HCT116 (cell line): ENCODE measurements at regions not wholly inside any gene's neighbourhood (a gene's known extent, or its start where the extent isn't known, plus 50 kb on each side); places are given as distances from the start of the nearest gene placed in this dataset.

Experiments
- ATAC-seq: fragments of 200-7000 bp; cut with Tn5 transposase; 2 replicates; pipeline ENCODE4 v1.9.1; 2020; ENCODE audit warnings: mild to moderate bottlenecking, moderate library complexity
- BruUV-seq: library from RNA; stranded (reverse); fragments of 400-500 nt; replicated peaks from 2 replicates; lab custom pipeline; 2021; lab: Mats Ljungman, UMichigan
- CTCF ChIA-PET: fragments of 300-600 bp; sonication (Branson Sonifier 250); formaldehyde crosslinking; loops from one replicate; lab custom pipeline; 2021; ENCODE audit warnings: antibody characterized with exemption; lab: Charles Lee
- POLR2A ChIA-PET: fragments of 300-600, 350-600 bp; sonication (Branson Sonifier 250); formaldehyde crosslinking; loops from one replicate; lab custom pipeline; 2021; ENCODE audit warnings: antibody characterized with exemption; lab: Charles Lee
- RAD21 ChIA-PET, 2 experiments: fragments of 300-600 bp; sonication (Branson Sonifier 250); formaldehyde crosslinking; loops; one replicate each; lab custom pipeline; 2023; ENCODE audit warnings: low total read pairs in 2 of 2; ENCODE audit not compliant: uncharacterized antibody in 2 of 2, unreplicated experiment in 2 of 2, low non-redundant PET in 1 of 2; lab: Charles Lee
- DNase-seq: peaks from one replicate; pipeline ENCODE4 v3.0.0-alpha.2; 2010; ENCODE audit warnings: low read depth, low spot score
- H2AFZ ChIP-seq: fragments of 200-600 bp; shearing (Covaris generic), sonication (generic); 2 replicates; pipeline ENCODE4 v1.6.1; 2017; ENCODE audit warnings: low read depth, mixed run types, mixed read lengths, antibody characterized with exemption, low read length; ENCODE audit not compliant: poor library complexity, severe bottlenecking
- H3K27ac ChIP-seq: 2 replicates; pipeline ENCODE4 v1.5.1; 2012; ENCODE audit warnings: low read depth, low read length
- H3K27me3 ChIP-seq: fragments of 200-600 bp; sonication (generic); 2 replicates; pipeline ENCODE4 v1.6.1; 2016; ENCODE audit warnings: mixed run types, low read length, mixed read lengths; ENCODE audit not compliant: insufficient read depth
- H3K36me3 ChIP-seq, 2 experiments: fragments of 200-500 bp in 1 of 2; fragments of 200-600 bp in 1 of 2; sonication (Bioruptor generic) in 1 of 2; sonication (generic) in 1 of 2; 2 replicates each; pipeline versions ENCODE4 v1.5.1 to v1.6.1; 2014 to 2016; ENCODE audit warnings: low read length in 2 of 2, inconsistent platforms in 1 of 2, mixed read lengths in 1 of 2, mixed run types in 1 of 2; ENCODE audit not compliant: insufficient read depth in 2 of 2, control insufficient read depth in 1 of 2
- H3K4me1 ChIP-seq, 2 experiments: fragments of 200-600 bp in 1 of 2; sonication (generic) in 1 of 2; 2 replicates each; pipeline versions ENCODE4 v1.5.1 to v1.6.1; 2012 to 2017; ENCODE audit warnings: low read length in 2 of 2, inconsistent platforms in 1 of 2, mild to moderate bottlenecking in 1 of 2, mixed read lengths in 1 of 2, mixed run types in 1 of 2, moderate library complexity in 1 of 2; ENCODE audit not compliant: insufficient read depth in 2 of 2, control insufficient read depth in 1 of 2
- H3K4me2 ChIP-seq: fragments of 200-600 bp; sonication (generic); 2 replicates; pipeline ENCODE4 v1.6.1; 2017; ENCODE audit warnings: mixed run types, low read length, mixed read lengths
- H3K4me3 ChIP-seq, 2 experiments: fragments of 200-600 bp in 1 of 2; sonication (generic) in 1 of 2; replicated peaks in 1 of 2; 2 replicates each; pipeline ENCODE4 v1.5.1; 2011 to 2016; ENCODE audit warnings: low read length in 2 of 2, control low read depth in 1 of 2, low read depth in 1 of 2, mild to moderate bottlenecking in 1 of 2, mixed read lengths in 1 of 2, mixed run types in 1 of 2
- H3K79me2 ChIP-seq: fragments of 200-600 bp; sonication (generic); 2 replicates; pipeline ENCODE4 v1.6.1; 2017; ENCODE audit warnings: mild to moderate bottlenecking, mixed run types, low read length, moderate library complexity, mixed read lengths; ENCODE audit not compliant: insufficient read depth
- H3K9ac ChIP-seq: fragments of 200-600 bp; sonication (generic); 2 replicates; pipeline ENCODE4 v1.6.1; 2016; ENCODE audit warnings: low read length, mixed read lengths
- H3K9me2 ChIP-seq: fragments of 200-600 bp; sonication (generic), shearing (Covaris generic); 2 replicates; pipeline ENCODE4 v1.6.1; 2017; ENCODE audit warnings: mixed run types, mild to moderate bottlenecking, moderate library complexity; ENCODE audit not compliant: insufficient read depth
- H3K9me3 ChIP-seq, 2 experiments: fragments of 200-500 bp in 1 of 2; fragments of 200-600 bp in 1 of 2; sonication (Bioruptor generic) in 1 of 2; sonication (generic) in 1 of 2; 2 replicates each; pipeline ENCODE4 v1.6.1; 2014 to 2017; ENCODE audit warnings: low read length in 2 of 2, mixed read lengths in 2 of 2, inconsistent platforms in 1 of 2, low read depth in 1 of 2, mild to moderate bottlenecking in 1 of 2, mixed run types in 1 of 2, moderate library complexity in 1 of 2; ENCODE audit not compliant: control insufficient read depth in 1 of 2, insufficient read depth in 1 of 2
- H4K20me1 ChIP-seq: fragments of 200-600 bp; sonication (generic), shearing (Covaris generic); 2 replicates; pipeline ENCODE4 v1.6.1; 2017; ENCODE audit warnings: mixed run types, mild to moderate bottlenecking, moderate library complexity; ENCODE audit not compliant: insufficient read depth
- CEBPB ChIP-seq: IDR thresholded peaks from 2 replicates; pipeline ENCODE4 v1.6.1; 2012; ENCODE audit warnings: low read depth
- ELF1 ChIP-seq: IDR thresholded peaks from 2 replicates; pipeline ENCODE4 v1.6.1; 2012; ENCODE audit warnings: low read depth, borderline replicate concordance
- EZH2phosphoT487 ChIP-seq: fragments of 200-600 bp; IDR thresholded peaks from 2 replicates; pipeline ENCODE4 v1.6.1; 2018; ENCODE audit warnings: antibody characterized with exemption, borderline replicate concordance
- FOSL1 ChIP-seq: IDR thresholded peaks from 2 replicates; pipeline ENCODE4 v1.6.1; 2012; ENCODE audit warnings: low read depth
- POLR2A ChIP-seq: IDR thresholded peaks from 2 replicates; pipeline ENCODE4 v1.7.0; 2011; ENCODE audit warnings: borderline replicate concordance; ENCODE audit not compliant: insufficient read depth, insufficient read length; ENCODE audit errors: extremely low read depth
- RAD21 ChIP-seq: IDR thresholded peaks from 2 replicates; pipeline ENCODE4 v1.6.1; 2012; ENCODE audit warnings: low read depth, mild to moderate bottlenecking
- SIN3A ChIP-seq: IDR thresholded peaks from 2 replicates; pipeline ENCODE4 v1.6.1; 2012; ENCODE audit warnings: low read depth
- SRF ChIP-seq: IDR thresholded peaks from 2 replicates; pipeline ENCODE4 v1.6.1; 2012; ENCODE audit warnings: low read depth
- TCF7L2 ChIP-seq: IDR thresholded peaks from 2 replicates; pipeline ENCODE4 v1.7.0; 2011; ENCODE audit warnings: borderline replicate concordance, inconsistent platforms; ENCODE audit not compliant: insufficient read depth, insufficient read length; ENCODE audit errors: extremely low read depth
- ZFX ChIP-seq: fragments of 450-650 bp; IDR thresholded peaks from 2 replicates; pipeline ENCODE4 v1.6.1; 2017
- intact Hi-C: fragments of 100-400 bp; cut with micrococcal nuclease; formaldehyde crosslinking; loops from 2 replicates; pipeline ENCODE4 v1.10.0; 2022
- TF ChIP-seq, protein P1 (sequence below), 3 experiments: fragments of 200-600 bp in 1 of 3; sonication (generic) in 1 of 3; IDR thresholded peaks in 2 of 3; conservative IDR thresholded peaks in 1 of 3; 2 replicates each; pipeline ENCODE4 v1.5.1; 2012 to 2017; ENCODE audit warnings: low read depth in 2 of 3, low read length in 2 of 3, antibody characterized with exemption in 1 of 3, borderline replicate concordance in 1 of 3, control low read depth in 1 of 3, mild to moderate bottlenecking in 1 of 3, mixed read lengths in 1 of 3, mixed run types in 1 of 3, moderate library complexity in 1 of 3; ENCODE audit not compliant: insufficient read depth in 1 of 3
- TF ChIP-seq, protein P2 (sequence below): IDR thresholded peaks from 2 replicates; pipeline ENCODE4 v1.6.1; 2011; ENCODE audit warnings: mild to moderate bottlenecking, low read length, moderate library complexity; ENCODE audit not compliant: insufficient replicate concordance; ENCODE audit errors: extremely low read depth

DNA sequence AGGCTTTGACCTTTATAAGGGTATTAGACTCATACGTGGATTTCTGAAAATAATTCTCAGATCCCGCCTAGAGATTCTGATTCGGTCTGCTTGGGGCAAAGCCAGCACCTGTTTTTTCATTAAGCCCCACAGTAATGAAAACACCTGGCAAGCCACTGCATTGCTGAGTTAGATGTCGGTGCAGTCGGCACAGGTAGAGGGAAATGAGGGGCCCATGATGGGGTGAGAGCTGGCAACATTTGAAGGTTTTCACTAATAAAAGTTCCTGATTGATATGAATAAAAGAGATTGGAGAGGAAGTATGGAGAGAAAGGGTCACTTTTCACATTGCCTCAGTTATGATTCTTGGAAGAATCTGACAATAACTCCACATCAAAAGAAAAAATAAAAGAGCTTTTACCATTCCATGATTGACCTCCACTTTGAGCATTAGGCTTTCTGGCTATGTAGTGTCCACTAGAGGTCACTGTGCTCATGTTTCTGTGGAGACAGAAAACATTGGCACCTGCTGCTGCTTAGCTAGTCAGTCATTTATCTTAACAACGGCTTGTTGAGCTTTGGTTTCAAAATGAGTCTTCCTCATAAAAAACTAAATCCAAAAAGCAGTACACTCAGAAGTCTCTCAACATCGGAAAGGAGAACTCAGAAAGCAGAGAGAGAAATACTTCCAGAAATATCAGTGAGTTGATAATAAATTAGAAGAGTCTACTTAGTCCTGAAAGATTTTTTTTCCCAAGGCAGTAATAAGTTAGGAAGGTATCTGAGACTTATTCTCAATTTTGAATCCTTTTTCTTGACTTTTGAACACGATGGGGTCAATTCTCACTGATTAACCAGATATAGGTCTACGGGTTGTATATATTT is 53.3 kb upstream of the KLHL31 start:
- CTCF ChIA-PET: interaction anchor here (0.6 to 2.8 kb wide), 40 partner anchors 9 to 1102 kb away, joined by 3 to 79 read pairs (median 5); partner anchors contain the start of genes GCLC and LRRC1
- Histone ChIP-seq H3K4me3 (no peak overlapping the region), H3K27ac (no peak overlapping the region), H3K36me3 (no peaks in the 10 kb centered on the region), H3K4me2 (peak overlapping the region; percentile 24; the same call in 1 of the 2 replicates), H2AFZ (peak overlapping the region; percentile 40), H3K27me3 (no peaks in the 10 kb centered on the region), H3K79me2 (no peaks in the 10 kb centered on the region), H3K9me3 (no peaks in the 10 kb centered on the region), H3K9ac (no peak overlapping the region), H4K20me1 (no peaks in the 10 kb centered on the region), H3K9me2 (no peaks in the 10 kb centered on the region), H3K4me1 (peaks cover 0 to 6% of the 10 kb centered on the region in 2 experiments; a peak in 1 of 4 replicates)
- peak; percentile 65 for DNase-seq
- POLR2A ChIA-PET: interaction anchor here (0.8 to 1.0 kb wide), 3 partner anchors 16 to 67 kb away, joined by 3 to 7 read pairs (median 4); no protein-coding TSS in a partner anchor
- intact Hi-C loops: no loop called here
- BruUV-seq: no TSS peak
- TF ChIP-seq ZFX: no peak
- TF ChIP-seq EZH2phosphoT487: no peak
- peak; percentile 69 for TF ChIP-seq RAD21
- TF ChIP-seq POLR2A: no peak
- TF ChIP-seq CEBPB: no peak
- TF ChIP-seq, protein P1, sequence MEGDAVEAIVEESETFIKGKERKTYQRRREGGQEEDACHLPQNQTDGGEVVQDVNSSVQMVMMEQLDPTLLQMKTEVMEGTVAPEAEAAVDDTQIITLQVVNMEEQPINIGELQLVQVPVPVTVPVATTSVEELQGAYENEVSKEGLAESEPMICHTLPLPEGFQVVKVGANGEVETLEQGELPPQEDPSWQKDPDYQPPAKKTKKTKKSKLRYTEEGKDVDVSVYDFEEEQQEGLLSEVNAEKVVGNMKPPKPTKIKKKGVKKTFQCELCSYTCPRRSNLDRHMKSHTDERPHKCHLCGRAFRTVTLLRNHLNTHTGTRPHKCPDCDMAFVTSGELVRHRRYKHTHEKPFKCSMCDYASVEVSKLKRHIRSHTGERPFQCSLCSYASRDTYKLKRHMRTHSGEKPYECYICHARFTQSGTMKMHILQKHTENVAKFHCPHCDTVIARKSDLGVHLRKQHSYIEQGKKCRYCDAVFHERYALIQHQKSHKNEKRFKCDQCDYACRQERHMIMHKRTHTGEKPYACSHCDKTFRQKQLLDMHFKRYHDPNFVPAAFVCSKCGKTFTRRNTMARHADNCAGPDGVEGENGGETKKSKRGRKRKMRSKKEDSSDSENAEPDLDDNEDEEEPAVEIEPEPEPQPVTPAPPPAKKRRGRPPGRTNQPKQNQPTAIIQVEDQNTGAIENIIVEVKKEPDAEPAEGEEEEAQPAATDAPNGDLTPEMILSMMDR (IDR thresholded peaks at IDR 0.05 in 2 of 3, conservative IDR thresholded peaks at IDR 0.05 in 1 of 3; ENCODE audit: borderline replicate concordance in 1 of 3, insufficient read depth in 1 of 3, low read depth in 2 of 3, low read length in 2 of 3): peak; percentile 55 to 91 (median 83); a peak in 5 of 6 replicates
- TF ChIP-seq SRF: no peak
- TF ChIP-seq TCF7L2: peak; percentile 17
- TF ChIP-seq FOSL1: no peak
- TF ChIP-seq ELF1: no peak
- no peak for TF ChIP-seq SIN3A
- TF ChIP-seq, protein P2, sequence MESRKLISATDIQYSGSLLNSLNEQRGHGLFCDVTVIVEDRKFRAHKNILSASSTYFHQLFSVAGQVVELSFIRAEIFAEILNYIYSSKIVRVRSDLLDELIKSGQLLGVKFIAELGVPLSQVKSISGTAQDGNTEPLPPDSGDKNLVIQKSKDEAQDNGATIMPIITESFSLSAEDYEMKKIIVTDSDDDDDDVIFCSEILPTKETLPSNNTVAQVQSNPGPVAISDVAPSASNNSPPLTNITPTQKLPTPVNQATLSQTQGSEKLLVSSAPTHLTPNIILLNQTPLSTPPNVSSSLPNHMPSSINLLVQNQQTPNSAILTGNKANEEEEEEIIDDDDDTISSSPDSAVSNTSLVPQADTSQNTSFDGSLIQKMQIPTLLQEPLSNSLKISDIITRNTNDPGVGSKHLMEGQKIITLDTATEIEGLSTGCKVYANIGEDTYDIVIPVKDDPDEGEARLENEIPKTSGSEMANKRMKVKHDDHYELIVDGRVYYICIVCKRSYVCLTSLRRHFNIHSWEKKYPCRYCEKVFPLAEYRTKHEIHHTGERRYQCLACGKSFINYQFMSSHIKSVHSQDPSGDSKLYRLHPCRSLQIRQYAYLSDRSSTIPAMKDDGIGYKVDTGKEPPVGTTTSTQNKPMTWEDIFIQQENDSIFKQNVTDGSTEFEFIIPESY: no peak
- RAD21 ChIA-PET: interaction anchor here (0.6 to 1.0 kb wide), 4 partner anchors 16 to 237 kb away, joined by 3 to 6 read pairs (median 3); no protein-coding TSS in a partner anchor
- ATAC-seq: peak; percentile 90
